ENCODE measurements at regions not wholly inside any gene's neighbourhood (a gene's known extent, or its start where the extent isn't known, plus 50 kb on each side); places are given as distances from the start of the nearest gene placed in this dataset.
"Not testable (repeated sequence)": the region's sequence is repeated elsewhere in the genome, so short reads cannot be mapped to it uniquely, and the experiment has no call there.

DNA sequence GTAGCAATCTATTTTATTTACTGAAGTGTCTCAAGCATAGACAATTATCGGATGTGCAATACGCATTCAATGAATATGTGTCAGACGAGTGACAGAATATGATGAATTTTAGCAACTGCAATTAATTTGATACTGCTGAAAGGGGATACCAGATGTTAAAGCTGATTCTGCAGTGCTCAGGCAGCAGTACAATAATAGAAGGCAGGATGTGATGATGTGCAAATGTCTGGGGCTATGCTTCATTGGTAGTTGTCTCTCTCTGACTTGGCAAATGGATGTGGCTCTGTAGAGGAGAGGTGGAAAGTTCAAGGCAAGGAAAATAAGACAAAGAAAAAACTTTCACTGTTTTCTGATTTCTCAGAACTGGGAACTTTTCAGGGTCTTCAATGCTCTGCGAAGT is 721.2 kb downstream of the CDH18 start:
- no peak for DNase-seq (ENCODE audit: low read depth in 4 of 4, low spot score in 1 of 4)

DNA sequence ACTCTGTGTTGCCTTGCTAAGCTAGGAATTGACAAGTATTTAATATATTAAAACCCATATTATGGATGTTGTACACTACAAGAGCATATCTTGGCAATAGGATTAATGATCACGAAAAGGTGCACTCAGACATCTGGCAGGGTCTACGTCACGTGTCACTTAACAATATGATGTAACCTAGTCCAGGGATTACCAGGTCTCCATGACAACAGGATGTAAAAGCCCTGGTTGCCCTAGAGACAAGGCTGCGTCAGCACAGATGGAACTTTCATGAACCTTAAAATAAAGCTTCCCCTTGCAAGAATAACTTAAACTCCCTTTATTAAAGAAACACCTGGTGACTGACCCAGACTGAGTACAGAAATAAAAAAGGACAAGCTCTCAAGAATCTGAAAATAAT is 717.8 kb downstream of the CDH18 start:
- no peak for DNase-seq (ENCODE audit: low read depth in 4 of 4, low spot score in 1 of 4)

- no peak for DNase-seq (ENCODE audit: low read depth in 4 of 4, low spot score in 1 of 4)
Observed at GRCh38 chr5:19274578-19274977, 713.4 kb downstream of the CDH18 start.

DNA sequence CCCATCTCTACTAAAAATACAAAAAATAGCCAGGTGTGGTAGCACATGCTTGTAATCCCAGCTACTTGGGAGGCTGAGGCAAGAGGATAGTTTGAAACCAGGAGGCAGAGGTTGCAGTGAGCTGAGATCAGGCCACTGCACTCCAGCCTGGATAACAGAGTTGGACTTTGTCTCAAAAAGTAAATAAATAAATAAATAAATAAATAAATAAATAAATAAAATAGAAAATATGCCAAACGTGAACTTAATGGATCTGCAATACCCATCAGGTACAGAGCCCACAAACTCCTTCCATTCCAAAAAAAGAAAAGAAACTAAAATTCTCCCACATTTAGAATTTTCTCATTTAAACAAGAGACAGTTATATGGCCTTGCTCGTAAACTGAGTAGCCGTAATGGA is 702.7 kb downstream of the CDH18 start:
- no peak for DNase-seq (ENCODE audit: low read depth in 4 of 4, low spot score in 1 of 4)

- DNase-seq (ENCODE audit: low read depth in 4 of 4, low spot score in 1 of 4) = not testable (repeated sequence)
Observed at GRCh38 chr5:19287548-19288277, 700.3 kb downstream of the CDH18 start.

DNA sequence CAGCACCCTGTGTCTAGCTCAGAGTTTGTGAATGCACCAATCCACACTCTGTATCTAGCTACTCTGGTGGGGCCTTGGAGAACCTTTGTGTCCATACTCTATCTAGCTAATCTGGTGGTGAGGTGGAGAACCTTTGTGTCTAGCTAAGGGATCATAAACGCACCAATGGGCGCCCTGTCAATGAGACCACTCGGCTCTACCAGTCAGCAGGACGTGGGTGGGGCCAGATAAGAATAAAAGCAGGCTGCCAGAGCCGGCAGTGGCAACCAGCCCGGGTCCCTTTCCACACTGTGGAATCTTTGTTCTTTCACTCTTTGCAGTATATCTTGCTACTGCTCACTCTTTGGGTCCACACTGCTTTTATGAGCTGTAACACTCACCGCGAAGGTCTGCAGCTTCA is 699.7 kb downstream of the CDH18 start:
- not testable (repeated sequence) for DNase-seq (ENCODE audit: low read depth in 4 of 4, low spot score in 1 of 4)

GRCh38 chr5:19297934-19298333 is 690.1 kb downstream of the CDH18 start:
- no peak for DNase-seq (ENCODE audit: low read depth in 4 of 4, low spot score in 1 of 4)

DNA sequence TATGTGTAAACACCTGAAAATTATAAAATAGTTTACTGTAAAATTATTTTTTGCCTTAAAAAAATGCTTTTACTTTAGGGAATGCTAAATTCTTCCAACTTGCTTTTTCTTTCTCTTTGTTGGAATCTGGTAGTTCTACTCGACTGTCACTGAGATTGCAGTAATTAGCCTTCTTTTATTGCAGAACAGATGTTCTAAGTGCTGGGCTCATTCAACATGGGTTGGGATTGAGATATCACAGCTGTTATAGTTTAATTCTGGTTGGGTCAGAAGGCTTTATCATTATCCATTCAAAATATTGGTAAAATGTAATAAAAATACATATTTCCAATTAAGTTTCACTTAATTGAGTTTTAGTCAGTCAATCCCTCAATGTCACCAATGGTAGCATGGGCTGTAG is 686.7 kb downstream of the CDH18 start:
- no peak for DNase-seq (ENCODE audit: low read depth in 4 of 4, low spot score in 1 of 4)

DNA sequence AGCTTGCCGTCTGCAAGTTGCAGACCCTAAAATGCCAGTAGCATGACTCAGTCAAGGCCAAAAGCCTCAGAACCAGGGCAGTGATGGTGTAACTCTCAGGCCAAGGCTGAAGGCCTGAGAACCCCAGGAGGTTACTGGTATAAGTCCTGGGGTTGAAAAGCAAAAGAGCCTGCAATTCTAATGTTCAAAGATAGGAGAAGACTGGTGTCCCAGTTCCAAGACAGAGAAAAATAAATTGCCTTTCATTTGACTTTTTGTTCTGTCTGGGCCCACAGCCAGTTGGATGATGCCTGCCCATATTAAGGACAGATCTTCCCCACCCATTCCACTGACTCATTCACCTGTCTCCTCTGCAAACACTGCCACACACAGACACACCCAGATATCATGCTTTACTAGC is 673.2 kb downstream of the CDH18 start:
- no peak for DNase-seq (ENCODE audit: low read depth in 4 of 4, low spot score in 1 of 4)

DNA sequence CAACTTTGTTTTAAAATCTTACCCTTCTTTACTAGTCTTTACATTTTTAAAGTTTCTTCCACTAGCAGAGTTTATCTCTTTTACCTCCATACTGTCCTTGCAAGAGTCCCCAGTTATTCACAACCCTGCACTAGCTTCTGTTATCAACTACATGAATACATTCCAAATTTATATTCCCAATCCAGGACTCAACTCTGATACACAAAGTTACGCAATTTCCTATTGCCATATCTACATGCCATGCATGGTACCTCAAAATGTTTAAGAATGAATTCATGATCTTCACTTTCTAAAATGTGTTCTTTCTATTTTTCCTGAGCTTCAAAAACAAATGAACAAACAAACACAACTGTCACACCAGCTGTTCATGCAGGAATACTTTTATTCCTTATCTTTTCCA is 668.7 kb downstream of the CDH18 start:
- DNase-seq (ENCODE audit: low read depth in 4 of 4, low spot score in 1 of 4) = no peak

DNA sequence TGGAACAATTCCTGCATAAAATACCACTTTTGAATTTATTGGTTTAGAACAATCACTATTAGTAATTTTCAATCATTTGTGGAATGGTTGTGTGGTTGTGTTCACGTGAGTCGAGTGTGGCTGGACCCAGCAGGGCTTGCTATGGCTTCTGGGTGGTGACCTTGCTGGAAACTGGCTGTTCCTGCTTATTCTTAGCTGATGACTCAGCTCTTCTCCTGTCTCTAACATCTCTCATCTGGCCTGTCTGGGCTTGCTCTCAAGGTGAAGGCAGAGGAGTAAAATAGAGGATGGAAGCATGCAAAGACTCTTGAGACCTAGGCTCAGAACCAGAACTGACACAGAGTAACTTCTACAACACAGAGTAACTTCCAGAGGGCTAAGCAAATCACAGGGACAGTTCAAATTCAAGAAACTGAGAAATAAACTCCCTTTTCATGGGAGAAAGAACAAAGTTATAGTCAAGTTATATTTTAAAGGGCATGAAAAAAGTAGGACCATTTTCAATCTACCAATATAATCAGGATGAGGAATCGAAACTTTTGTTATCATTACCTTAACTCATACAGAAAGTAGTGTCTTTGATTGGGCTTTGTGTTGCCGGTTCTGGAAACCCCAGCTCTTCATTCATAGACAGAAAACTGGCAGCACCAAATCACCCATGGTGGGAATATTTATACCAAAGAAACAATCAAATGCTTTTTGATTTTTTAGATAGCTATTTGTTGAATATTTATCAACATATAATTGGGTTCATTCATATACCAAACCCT is 665.1 kb downstream of the CDH18 start:
- DNase-seq (ENCODE audit: low read depth in 4 of 4, low spot score in 1 of 4) = no peak

DNA sequence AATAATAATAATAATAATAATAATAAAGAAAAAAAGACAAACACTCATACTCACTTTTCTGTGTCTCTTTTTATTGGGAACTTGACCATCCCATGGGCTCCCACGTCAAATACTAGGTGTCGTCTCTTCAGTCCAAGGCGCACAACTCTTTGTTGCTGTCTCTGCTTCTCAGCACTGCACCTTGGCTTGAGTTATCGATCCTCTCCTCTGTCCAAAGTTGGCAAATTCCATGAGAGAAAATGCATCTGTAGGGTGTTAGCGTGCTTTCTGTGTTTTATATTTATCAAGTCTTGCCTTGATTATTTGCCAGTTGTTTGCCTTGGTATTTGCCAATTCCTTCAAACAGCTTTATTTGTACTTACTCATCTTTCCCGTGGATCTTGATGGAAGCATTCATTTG is 653.7 kb downstream of the CDH18 start:
- DNase-seq (ENCODE audit: low read depth in 4 of 4, low spot score in 1 of 4) = no peak

DNA sequence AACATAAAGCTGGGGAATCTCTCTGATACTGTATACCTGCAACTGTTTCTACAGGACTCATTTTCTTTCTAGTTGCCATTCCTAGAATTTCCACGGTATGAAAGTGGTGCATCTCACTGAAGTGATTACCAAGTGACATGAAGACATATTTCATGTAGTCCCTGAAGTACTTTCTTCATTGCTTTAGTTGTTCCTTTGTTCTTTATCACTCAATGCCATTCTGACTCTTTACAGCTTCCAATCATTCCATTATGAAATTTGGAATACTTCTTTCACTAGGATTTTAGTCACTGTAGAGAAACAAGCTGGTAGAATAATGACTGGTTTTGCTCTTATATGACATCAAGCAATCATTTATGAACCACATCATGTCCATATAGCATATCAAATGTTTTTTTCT is 645.1 kb downstream of the CDH18 start:
- DNase-seq (ENCODE audit: low read depth in 4 of 4, low spot score in 1 of 4) = no peak

- no peak for DNase-seq (ENCODE audit: low read depth in 4 of 4, low spot score in 1 of 4)
Observed at GRCh38 chr5:19352120-19352519, 635.9 kb downstream of the CDH18 start.

- DNase-seq (ENCODE audit: low read depth in 4 of 4, low spot score in 1 of 4) = no peak
Observed at GRCh38 chr5:19369048-19369447, 619.0 kb downstream of the CDH18 start.

GRCh38 chr5:19369561-19369960 is 618.4 kb downstream of the CDH18 start:
- DNase-seq (ENCODE audit: low read depth in 4 of 4, low spot score in 1 of 4) = no peak

- no peak for DNase-seq (ENCODE audit: low read depth in 4 of 4, low spot score in 1 of 4)
Observed at GRCh38 chr5:19370655-19371386, 617.2 kb downstream of the CDH18 start.

DNA sequence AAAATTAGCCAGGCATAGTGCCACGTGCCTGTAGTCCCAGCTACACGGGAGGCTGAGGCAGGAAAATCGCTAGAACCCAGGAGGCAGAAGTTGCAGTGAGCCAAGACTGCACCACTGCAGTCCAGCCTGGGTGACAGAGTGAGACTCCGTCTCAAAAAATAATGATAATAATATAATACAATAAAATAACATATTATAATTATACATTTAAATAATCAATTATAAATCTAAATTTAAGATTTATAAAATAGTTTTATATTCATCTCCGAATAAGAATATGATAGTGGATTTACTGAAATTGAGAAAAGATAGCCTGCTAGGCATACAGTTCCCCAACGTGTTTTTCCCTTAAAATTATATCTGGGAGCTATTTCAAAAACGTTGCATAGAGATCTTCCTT is 599.6 kb downstream of the CDH18 start:
- no peak for DNase-seq (ENCODE audit: low read depth in 4 of 4, low spot score in 1 of 4)

GRCh38 chr5:19401032-19401431 is 587.0 kb downstream of the CDH18 start:
- no peak for DNase-seq (ENCODE audit: low read depth in 4 of 4, low spot score in 1 of 4)

GRCh38 chr5:19406576-19407365 is 581.2 kb downstream of the CDH18 start:
- no peak for DNase-seq (ENCODE audit: low read depth in 4 of 4, low spot score in 1 of 4)

- no peak for DNase-seq (ENCODE audit: low read depth in 4 of 4, low spot score in 1 of 4)
Observed at GRCh38 chr5:19408149-19408548, 579.9 kb downstream of the CDH18 start.

Measured in stimulated activated CD4-positive, alpha-beta T cell treated with anti-CD3 and anti-CD28 coated beads, Interleukin-1b, Interleukin-23, amount 100 ng/mL, for 24 hours (primary cell).